ENCODE measurements at regions not wholly inside any gene's neighbourhood (a gene's known extent, or its start where the extent isn't known, plus 50 kb on each side); places are given as distances from the start of the nearest gene placed in this dataset.

- TF ChIP-seq, protein P1, sequence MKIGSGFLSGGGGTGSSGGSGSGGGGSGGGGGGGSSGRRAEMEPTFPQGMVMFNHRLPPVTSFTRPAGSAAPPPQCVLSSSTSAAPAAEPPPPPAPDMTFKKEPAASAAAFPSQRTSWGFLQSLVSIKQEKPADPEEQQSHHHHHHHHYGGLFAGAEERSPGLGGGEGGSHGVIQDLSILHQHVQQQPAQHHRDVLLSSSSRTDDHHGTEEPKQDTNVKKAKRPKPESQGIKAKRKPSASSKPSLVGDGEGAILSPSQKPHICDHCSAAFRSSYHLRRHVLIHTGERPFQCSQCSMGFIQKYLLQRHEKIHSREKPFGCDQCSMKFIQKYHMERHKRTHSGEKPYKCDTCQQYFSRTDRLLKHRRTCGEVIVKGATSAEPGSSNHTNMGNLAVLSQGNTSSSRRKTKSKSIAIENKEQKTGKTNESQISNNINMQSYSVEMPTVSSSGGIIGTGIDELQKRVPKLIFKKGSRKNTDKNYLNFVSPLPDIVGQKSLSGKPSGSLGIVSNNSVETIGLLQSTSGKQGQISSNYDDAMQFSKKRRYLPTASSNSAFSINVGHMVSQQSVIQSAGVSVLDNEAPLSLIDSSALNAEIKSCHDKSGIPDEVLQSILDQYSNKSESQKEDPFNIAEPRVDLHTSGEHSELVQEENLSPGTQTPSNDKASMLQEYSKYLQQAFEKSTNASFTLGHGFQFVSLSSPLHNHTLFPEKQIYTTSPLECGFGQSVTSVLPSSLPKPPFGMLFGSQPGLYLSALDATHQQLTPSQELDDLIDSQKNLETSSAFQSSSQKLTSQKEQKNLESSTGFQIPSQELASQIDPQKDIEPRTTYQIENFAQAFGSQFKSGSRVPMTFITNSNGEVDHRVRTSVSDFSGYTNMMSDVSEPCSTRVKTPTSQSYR (CRISPR knock-in tag; IDR thresholded peaks at IDR 0.05) = no peak
- TF ChIP-seq PRDM15 (CRISPR knock-in tag; IDR thresholded peaks at IDR 0.05) (no peak), ZNF121 (CRISPR knock-in tag; IDR thresholded peaks at IDR 0.05) (no peak), ZBTB21 (CRISPR knock-in tag; IDR thresholded peaks at IDR 0.05; ENCODE audit: borderline replicate concordance) (no peak), GABPB1 (CRISPR knock-in tag; IDR thresholded peaks at IDR 0.05) (no peak), GTF2I (CRISPR knock-in tag; conservative IDR thresholded peaks at IDR 0.05) (no peak), ZNF532 (CRISPR knock-in tag; IDR thresholded peaks at IDR 0.05; ENCODE audit: borderline replicate concordance) (no peak), E2F4 (CRISPR knock-in tag; IDR thresholded peaks at IDR 0.05; ENCODE audit: borderline replicate concordance, low read depth) (no peak), CREM (CRISPR knock-in tag; IDR thresholded peaks at IDR 0.05) (no peak)
- TF ChIP-seq, protein P2, sequence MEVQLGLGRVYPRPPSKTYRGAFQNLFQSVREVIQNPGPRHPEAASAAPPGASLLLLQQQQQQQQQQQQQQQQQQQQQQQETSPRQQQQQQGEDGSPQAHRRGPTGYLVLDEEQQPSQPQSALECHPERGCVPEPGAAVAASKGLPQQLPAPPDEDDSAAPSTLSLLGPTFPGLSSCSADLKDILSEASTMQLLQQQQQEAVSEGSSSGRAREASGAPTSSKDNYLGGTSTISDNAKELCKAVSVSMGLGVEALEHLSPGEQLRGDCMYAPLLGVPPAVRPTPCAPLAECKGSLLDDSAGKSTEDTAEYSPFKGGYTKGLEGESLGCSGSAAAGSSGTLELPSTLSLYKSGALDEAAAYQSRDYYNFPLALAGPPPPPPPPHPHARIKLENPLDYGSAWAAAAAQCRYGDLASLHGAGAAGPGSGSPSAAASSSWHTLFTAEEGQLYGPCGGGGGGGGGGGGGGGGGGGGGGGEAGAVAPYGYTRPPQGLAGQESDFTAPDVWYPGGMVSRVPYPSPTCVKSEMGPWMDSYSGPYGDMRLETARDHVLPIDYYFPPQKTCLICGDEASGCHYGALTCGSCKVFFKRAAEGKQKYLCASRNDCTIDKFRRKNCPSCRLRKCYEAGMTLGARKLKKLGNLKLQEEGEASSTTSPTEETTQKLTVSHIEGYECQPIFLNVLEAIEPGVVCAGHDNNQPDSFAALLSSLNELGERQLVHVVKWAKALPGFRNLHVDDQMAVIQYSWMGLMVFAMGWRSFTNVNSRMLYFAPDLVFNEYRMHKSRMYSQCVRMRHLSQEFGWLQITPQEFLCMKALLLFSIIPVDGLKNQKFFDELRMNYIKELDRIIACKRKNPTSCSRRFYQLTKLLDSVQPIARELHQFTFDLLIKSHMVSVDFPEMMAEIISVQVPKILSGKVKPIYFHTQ (CRISPR knock-in tag; IDR thresholded peaks at IDR 0.05) = no peak
Observed at GRCh38 chr2:118265873-118266455, 177.7 kb downstream of the INSIG2 start (continued).

Measured in WTC11 (cell line).